RWPE1 (cell line): ENCODE measurements at regions not wholly inside any gene's neighbourhood (a gene's known extent, or its start where the extent isn't known, plus 50 kb on each side); places are given as distances from the start of the nearest gene placed in this dataset.

ENCODE experiments used
- CTCF ChIA-PET: fragments of 350-600 bp; sonication (Branson Sonifier 250); formaldehyde crosslinking; extraction: SDS; loops from one replicate; lab custom pipeline; 2021; lab: Yijun Ruan, JAX
- POLR2A ChIA-PET: fragments of 400-600 bp; formaldehyde crosslinking; extraction: SDS; loops from one replicate; lab custom pipeline; 2020; ENCODE audit warnings: antibody characterized with exemption; ENCODE audit not compliant: low non-redundant PET; lab: Yijun Ruan, JAX
- DNase-seq: peaks from one replicate; pipeline ENCODE4 v3.0.0; 2012; ENCODE audit warnings: low spot score
- H3K27ac ChIP-seq: fragments of 450-650 bp; 2 replicates; pipeline ENCODE4 v1.5.1; 2017
- CTCF ChIP-seq: fragments of 450-650 bp; conservative IDR thresholded peaks from 2 replicates; pipeline ENCODE4 v1.5.1; 2017; ENCODE audit warnings: low read depth, mild to moderate bottlenecking

GRCh38 chr2:6749962-6750361 is 115.7 kb downstream of the CMPK2 start:
- H3K27ac ChIP-seq = no peak overlapping the region
- ChIA-PET CTCF (interaction anchor here (1.2 kb wide), 1 partner anchor 11 kb away, joined by 3 read pairs; no protein-coding TSS in a partner anchor), POLR2A (interaction anchor here (0.6 kb wide), 1 partner anchor 391 kb away, joined by 3 read pairs; no protein-coding TSS in a partner anchor)
- no peak for TF ChIP-seq CTCF
- DNase-seq = no peak

GRCh38 chr2:6750411-6751158 is 115.1 kb downstream of the CMPK2 start:
- ChIA-PET POLR2A (no interaction called here), CTCF (interaction anchor here (1.2 kb wide), 1 partner anchor 11 kb away, joined by 3 read pairs; no protein-coding TSS in a partner anchor)
- DNase-seq = no peak
- TF ChIP-seq CTCF = no peak
- no peak overlapping the region for H3K27ac ChIP-seq

- no peak overlapping the region for H3K27ac ChIP-seq
- POLR2A ChIA-PET = no interaction called here
- no peak for TF ChIP-seq CTCF
- CTCF ChIA-PET = no interaction called here
- DNase-seq = no peak
Observed at GRCh38 chr2:6754419-6754818, 111.3 kb downstream of the CMPK2 start.

GRCh38 chr2:6755456-6755855 is 110.3 kb downstream of the CMPK2 start:
- no peak overlapping the region for H3K27ac ChIP-seq
- CTCF ChIA-PET = interaction anchor here (0.5 kb wide), 2 partner anchors 17 to 396 kb away, joined by 3 to 5 read pairs; no protein-coding TSS in a partner anchor
- POLR2A ChIA-PET = no interaction called here
- DNase-seq = no peak
- TF ChIP-seq CTCF = no peak

- TF ChIP-seq CTCF = no peak
- ChIA-PET CTCF (interaction anchor here (0.7 kb wide), 2 partner anchors 15 to 35 kb away, joined by 3 to 5 read pairs; no protein-coding TSS in a partner anchor), POLR2A (no interaction called here)
- H3K27ac ChIP-seq = no peak overlapping the region
- DNase-seq = no peak
Observed at GRCh38 chr2:6757215-6757614, 108.5 kb downstream of the CMPK2 start.

- DNase-seq = no peak
- ChIA-PET POLR2A (no interaction called here), CTCF (no interaction called here)
- no peak overlapping the region for H3K27ac ChIP-seq
- no peak for TF ChIP-seq CTCF
Observed at GRCh38 chr2:6759689-6760088, 106.0 kb downstream of the CMPK2 start.
